Ectodermal cell (in vitro differentiated cells): ENCODE measurements at regions not wholly inside any gene's neighbourhood (a gene's known extent, or its start where the extent isn't known, plus 50 kb on each side); places are given as distances from the start of the nearest gene placed in this dataset.

ENCODE experiments used
- H3K27ac ChIP-seq: 2 replicates; pipeline ENCODE4 v1.7.0; 2013; ENCODE audit warnings: mild to moderate bottlenecking, low read depth, low read length; ENCODE audit not compliant: insufficient read depth, poor library complexity, severe bottlenecking
- H3K27me3 ChIP-seq: 2 replicates; pipeline ENCODE4 v1.7.0; 2013; ENCODE audit warnings: mild to moderate bottlenecking, low read length; ENCODE audit not compliant: insufficient read depth, control insufficient read depth, poor library complexity, severe bottlenecking
- H3K36me3 ChIP-seq: one replicate; pipeline ENCODE4 v1.7.0; 2013; ENCODE audit warnings: low read length; ENCODE audit not compliant: control insufficient read depth, insufficient read depth
- H3K4me1 ChIP-seq: one replicate; pipeline ENCODE4 v1.7.0; 2013; ENCODE audit warnings: low read length; ENCODE audit not compliant: control insufficient read depth, insufficient read depth
- H3K4me3 ChIP-seq: 2 replicates; pipeline ENCODE4 v1.7.0; 2013; ENCODE audit warnings: low read depth, low read length, control low read depth; ENCODE audit not compliant: insufficient read depth
- H3K9me3 ChIP-seq: 2 replicates; pipeline ENCODE4 v1.7.0; 2013; ENCODE audit warnings: mild to moderate bottlenecking, low read length, moderate library complexity; ENCODE audit not compliant: control insufficient read depth
- WGBS, 2 experiments: methylation state at CpG; one replicate each; pipeline ENCODE4 v1.1.7; 2013; ENCODE audit warnings: missing lambda C conversion rate in 2 of 2; 5-methylcytosine and 5-hydroxymethylcytosine counted together

DNA sequence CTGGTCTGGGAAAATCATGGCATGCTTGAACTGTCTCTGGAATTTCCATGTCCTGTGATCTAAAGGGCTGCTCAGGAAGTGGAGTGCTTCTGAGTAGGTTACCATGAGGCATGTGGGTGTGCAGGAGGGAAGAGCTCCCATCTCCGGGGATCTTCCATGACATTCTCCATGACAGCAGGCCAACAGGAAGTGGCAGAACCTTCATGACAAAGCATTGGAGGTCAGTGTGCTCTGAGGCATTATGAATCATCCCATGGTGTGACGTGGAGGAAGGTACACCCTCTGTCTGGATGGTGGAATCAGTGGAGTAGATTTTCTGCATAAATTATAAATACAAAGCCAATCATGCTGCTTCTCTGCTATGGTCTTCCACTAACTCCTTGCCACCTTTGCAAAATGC, 139.6 kb upstream of the E2F8 start:
- Histone ChIP-seq H3K9me3 (no peaks in the 10 kb centered on the region), H3K27me3 (no peaks in the 10 kb centered on the region), H3K36me3 (no peaks in the 10 kb centered on the region), H3K4me1 (peaks cover 11% of the 10 kb centered on the region), H3K27ac (no peak overlapping the region), H3K4me3 (no peak overlapping the region)
- WGBS, 2 experiments: 93% methylated on average over 2 of the region's 2 CpGs

DNA sequence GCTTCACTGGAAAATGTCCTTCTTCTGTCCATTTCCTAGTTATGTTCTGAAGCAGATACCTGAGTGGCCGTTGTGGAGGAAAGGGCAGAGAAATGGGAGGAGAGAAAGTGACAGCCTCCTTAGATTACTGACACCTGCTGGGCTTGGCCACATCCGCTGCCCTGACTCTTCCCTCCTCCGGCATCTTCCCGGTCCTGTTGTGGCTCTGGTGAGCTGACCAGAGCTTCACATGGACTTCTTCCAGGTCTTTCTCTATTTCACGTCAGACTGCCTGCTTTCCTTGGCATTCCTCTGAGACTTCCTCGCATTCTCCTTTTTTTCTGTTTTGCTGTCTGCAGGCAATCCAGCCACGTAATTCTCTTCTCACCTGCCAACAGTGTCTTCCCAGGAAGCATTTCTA, 138.7 kb upstream of the E2F8 start:
- H3K27me3 ChIP-seq: no peaks in the 10 kb centered on the region
- no peaks in the 10 kb centered on the region for H3K9me3 ChIP-seq
- H3K4me3 ChIP-seq: no peak overlapping the region
- peaks cover 11% of the 10 kb centered on the region for H3K4me1 ChIP-seq
- H3K27ac ChIP-seq: no peak overlapping the region
- H3K36me3 ChIP-seq: no peaks in the 10 kb centered on the region
- 83 to 84% methylated on average over 7 of the region's 7 CpGs for WGBS, 2 experiments

DNA sequence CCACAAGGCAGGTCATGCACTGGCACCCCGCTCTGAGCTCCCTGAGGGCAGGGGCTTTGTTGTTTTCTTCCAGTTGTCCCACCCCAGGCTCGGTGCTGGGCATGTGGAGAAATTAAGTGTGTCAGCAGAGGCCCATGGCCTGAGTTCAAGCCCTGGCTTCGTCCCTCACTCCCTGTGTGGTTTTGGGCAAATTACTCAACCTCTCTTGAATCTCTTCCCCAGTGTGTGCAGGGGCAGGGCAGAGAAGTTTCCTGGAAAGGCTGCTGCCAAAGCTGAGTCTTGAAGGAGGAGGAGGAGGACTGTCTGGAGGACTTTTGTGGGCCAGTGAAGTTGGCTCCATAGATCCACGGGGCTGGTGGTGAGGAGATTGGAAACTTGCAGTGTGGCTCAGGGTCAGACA, 138.1 kb upstream of the E2F8 start:
- Histone ChIP-seq H3K27me3 (no peaks in the 10 kb centered on the region), H3K27ac (no peak overlapping the region), H3K36me3 (no peaks in the 10 kb centered on the region), H3K9me3 (no peaks in the 10 kb centered on the region), H3K4me3 (no peak overlapping the region), H3K4me1 (peaks cover 11% of the 10 kb centered on the region)
- WGBS, 2 experiments: 93 to 94% methylated on average over 4 of the region's 4 CpGs

DNA sequence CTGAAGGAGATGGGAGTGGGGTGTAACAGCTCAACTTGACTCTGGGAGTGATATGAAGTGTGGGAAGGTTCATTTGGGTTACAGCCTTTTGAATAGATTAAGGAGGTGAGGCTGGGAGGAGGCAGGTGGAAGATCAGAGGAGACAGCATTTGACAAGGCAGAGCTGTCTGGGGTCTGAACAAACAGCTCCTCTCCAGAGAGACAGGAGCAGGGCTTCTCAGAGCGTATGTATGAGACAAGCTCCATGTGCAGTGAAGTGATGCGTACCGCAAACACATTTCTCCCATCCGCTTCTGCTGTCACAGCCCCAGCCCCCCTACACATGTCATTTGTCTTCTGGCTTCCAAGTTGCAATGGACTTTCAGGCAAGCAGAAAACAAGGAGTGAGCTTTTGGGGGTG, 137.1 kb upstream of the E2F8 start:
- H3K9me3 ChIP-seq: no peaks in the 10 kb centered on the region
- no peaks in the 10 kb centered on the region for H3K36me3 ChIP-seq
- no peaks in the 10 kb centered on the region for H3K27me3 ChIP-seq
- H3K27ac ChIP-seq: no peak overlapping the region
- H3K4me3 ChIP-seq: no peak overlapping the region
- WGBS, 2 experiments: 90 to 94% methylated on average over 4 of the region's 4 CpGs
- peaks cover 11% of the 10 kb centered on the region for H3K4me1 ChIP-seq

DNA sequence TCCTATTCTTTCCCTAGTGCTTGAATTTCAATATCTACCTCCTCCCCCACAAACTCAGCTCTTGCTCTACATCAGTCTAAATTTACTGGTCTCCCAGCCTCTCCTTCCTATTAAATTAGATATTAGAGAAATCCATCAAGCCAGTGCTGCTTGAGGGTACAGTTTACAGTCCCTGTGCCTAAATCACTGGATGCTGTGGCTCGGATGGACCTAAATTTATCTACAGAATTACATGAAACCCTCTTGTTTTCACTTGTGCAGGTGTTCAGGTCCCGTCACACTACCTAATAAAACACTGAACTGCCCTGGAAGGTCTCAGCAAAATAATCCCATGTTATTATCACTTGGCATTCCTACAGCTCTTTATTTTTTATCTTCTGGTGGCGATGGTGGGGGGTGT, 134.7 kb upstream of the E2F8 start:
- no peak overlapping the region for H3K4me3 ChIP-seq
- H3K27me3 ChIP-seq: no peaks in the 10 kb centered on the region
- H3K27ac ChIP-seq: no peak overlapping the region
- H3K9me3 ChIP-seq: no peaks in the 10 kb centered on the region
- H3K36me3 ChIP-seq: no peaks in the 10 kb centered on the region
- WGBS, 2 experiments: 90 to 94% methylated on average over 2 of the region's 3 CpGs
- H3K4me1 ChIP-seq: no peaks in the 10 kb centered on the region

DNA sequence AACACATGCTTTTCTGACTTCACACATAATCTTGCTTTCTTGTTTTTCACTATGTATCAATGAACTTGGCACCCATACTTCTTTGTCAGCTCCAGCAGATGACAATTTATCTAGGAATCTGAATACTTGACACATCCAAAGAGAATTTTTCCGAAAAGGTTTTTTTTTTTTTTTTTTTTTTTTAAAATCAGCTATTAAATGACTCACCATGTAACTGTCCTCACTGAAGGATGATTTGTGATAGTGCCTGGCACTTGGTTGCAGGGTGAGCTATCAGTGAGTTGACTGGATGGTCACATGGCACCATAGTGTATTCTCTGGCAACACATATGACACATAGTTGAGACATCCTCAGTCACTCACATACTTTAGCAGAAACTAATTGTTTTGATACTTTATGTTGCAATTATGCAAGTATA, 133.4 kb upstream of the E2F8 start:
- Histone ChIP-seq H3K36me3 (no peaks in the 10 kb centered on the region), H3K27ac (no peak overlapping the region), H3K4me3 (no peak overlapping the region), H3K27me3 (no peaks in the 10 kb centered on the region), H3K9me3 (no peaks in the 10 kb centered on the region), H3K4me1 (no peaks in the 10 kb centered on the region)
- 86% methylated on average over 1 of the region's 1 CpG; no CpG with 5 or more reads in 1 of the 2 experiments for WGBS, 2 experiments

DNA sequence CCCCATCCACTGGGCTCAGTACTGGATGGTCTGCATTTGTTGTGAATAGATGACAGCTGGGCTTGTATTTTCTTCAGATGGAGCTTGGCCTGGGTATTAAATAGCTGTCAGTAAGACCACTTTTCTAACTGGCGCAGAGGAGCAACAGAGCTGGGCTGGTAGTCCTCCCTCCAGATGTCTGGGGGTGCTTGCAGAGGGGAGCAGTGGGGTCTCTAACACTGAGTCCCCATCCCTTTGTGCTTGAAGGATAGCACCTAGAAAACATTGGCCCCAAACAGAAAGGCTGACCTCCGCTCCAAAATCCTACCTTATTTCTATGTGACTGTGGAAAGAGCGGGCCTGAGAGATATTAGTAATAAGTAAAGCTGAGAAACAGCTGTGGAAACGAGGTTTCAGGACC, 131.6 kb upstream of the E2F8 start:
- Histone ChIP-seq H3K36me3 (no peaks in the 10 kb centered on the region), H3K9me3 (no peaks in the 10 kb centered on the region), H3K27ac (no peak overlapping the region), H3K27me3 (no peaks in the 10 kb centered on the region), H3K4me3 (no peak overlapping the region), H3K4me1 (no peaks in the 10 kb centered on the region)
- WGBS, 2 experiments: 92 to 99% methylated on average over 3 to 4 of the region's 4 CpGs

DNA sequence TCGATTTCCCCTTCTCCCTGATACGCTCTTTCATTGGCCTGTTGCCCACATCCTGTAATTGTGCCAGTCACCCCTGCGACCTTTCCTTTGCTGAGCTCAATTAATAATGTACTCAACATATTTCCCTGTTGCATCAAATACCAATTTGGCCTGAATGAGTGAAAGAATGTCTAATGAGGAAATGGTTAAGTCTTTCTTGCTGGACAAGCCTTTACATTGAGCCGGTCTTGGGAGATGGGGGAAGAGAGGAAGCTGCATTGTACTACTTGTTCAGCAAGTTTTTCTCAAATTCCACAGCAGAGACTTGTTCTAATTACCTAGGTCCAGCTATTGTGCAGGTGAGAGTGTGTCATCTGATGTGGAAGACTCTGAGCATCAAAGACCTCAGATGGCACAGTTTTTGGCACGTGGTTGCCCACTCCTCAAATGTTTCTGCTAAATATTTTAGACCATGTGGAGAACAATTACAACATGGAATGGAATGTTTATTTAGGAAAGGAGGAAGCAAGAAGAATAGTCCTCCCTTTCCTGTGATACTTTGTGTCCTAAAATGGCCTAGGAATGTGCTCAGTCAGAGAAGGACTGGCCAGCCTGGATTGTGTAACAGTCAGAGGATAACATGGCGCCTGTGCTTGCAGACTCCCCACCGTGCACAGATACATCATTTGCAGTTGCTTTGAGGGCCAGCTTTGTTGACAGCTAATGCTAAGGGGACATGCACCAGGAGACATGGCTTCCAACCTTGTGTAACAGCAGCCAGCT, 129.5 kb upstream of the E2F8 start:
- no peak overlapping the region for H3K27ac ChIP-seq

DNA sequence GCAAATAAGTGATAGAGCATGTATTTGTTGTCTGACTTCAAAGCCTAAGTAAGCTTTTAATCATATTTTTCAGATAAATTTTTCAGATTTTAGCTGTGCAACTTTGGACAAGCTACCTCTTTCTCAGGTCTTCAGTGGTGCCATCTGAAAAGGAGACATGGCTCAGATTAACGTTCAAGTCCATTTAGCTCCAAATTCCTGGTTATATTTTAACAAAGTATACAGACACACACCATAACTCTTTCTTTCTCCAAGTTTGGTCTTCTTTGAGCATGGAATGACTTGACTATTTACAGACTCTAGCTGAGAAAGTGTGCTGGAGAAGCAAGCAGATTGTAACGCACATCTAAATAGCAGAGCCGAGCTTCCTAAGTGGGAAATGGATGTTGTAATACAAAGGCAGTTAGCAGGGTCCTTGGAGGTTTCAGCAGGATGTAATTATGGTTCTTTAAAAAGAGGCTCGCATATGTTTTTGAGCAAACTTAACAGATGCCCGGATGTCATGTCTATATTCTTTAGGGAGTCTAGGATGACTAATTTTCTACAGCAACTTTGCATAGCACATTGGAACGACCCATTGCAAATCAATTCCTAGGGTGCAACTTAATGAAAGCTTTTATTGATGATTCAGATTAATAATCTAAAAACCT, 128.1 kb upstream of the E2F8 start:
- Histone ChIP-seq H3K4me1 (peaks cover 10% of the 10 kb centered on the region), H3K27ac (no peak overlapping the region), H3K36me3 (no peaks in the 10 kb centered on the region), H3K27me3 (no peaks in the 10 kb centered on the region), H3K4me3 (no peak overlapping the region), H3K9me3 (no peaks in the 10 kb centered on the region)
- WGBS, 2 experiments: 93% methylated on average over 5 to 6 of the region's 6 CpGs

More for the DNA sequence above, 129.5 kb upstream of the E2F8 start:
- no peaks in the 10 kb centered on the region for H3K9me3 ChIP-seq
- no peak overlapping the region for H3K4me3 ChIP-seq
- 90 to 91% methylated on average over 7 of the region's 7 CpGs for WGBS, 2 experiments
- H3K4me1 ChIP-seq: peaks cover 10% of the 10 kb centered on the region
- H3K36me3 ChIP-seq: no peaks in the 10 kb centered on the region
- no peaks in the 10 kb centered on the region for H3K27me3 ChIP-seq

DNA sequence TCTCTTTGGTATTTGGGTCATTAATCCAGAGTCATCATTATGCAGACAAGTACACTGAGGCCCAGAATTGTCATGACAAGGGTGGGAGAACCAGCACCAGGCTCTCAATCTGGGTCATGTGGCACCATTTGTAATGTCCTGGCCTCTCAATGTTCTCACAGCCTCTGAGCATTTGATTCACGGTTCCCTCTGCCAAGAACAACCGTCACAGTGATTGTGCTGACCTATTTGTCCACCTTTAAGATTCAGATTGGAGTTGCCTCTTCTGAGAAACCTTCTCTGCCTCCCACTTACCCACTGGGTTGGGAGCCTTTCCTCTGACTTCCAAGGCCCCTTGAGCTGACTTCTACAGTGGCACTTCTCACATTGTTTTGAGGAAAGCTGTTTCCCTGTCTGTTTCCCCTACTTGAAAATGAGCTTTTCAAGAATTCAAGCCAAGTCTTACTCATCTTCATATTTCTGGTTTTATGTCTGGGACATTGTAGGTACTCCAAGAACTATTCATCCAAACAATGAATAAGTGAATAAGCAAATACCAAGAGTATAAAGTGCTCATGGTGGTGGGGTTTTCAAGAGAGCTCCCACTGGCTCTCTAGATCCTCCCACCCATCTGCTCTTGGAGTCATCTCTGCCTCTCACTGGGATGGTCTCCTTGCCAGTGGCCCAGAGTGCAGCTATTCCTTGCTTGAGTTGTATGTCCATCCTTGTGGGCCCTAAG, 126.4 kb upstream of the E2F8 start:
- Histone ChIP-seq H3K27ac (no peak overlapping the region), H3K4me1 (peaks cover 10% of the 10 kb centered on the region), H3K4me3 (no peak overlapping the region), H3K9me3 (no peaks in the 10 kb centered on the region), H3K36me3 (no peaks in the 10 kb centered on the region), H3K27me3 (no peaks in the 10 kb centered on the region)
- WGBS, 2 experiments: 95 to 97% methylated on average over 2 of the region's 2 CpGs
